SK-N-SH treated with all-trans-retinoic acid at 6 μM for 48 hours (cell line): ENCODE measurements at regions not wholly inside any gene's neighbourhood (a gene's known extent, or its start where the extent isn't known, plus 50 kb on each side); places are given as distances from the start of the nearest gene placed in this dataset.

Experiments used
- BACH2 ChIP-seq: fragments of 250-450 bp; sonication (Bioruptor Pico); IDR thresholded peaks from 2 replicates; pipeline ENCODE4 v1.9.0; 2021; ENCODE audit warnings: mild to moderate bottlenecking, borderline replicate concordance
- TCF4 ChIP-seq: fragments of 250-450 bp; sonication (Bioruptor Pico); IDR thresholded peaks from 2 replicates; pipeline ENCODE4 v1.8.0; 2021; ENCODE audit warnings: mild to moderate bottlenecking, moderate library complexity, borderline replicate concordance
- ZNF70 ChIP-seq: fragments of 450-650 bp; formaldehyde crosslinking; IDR thresholded peaks from 2 replicates; pipeline ENCODE4 v1.5.0; 2020; ENCODE audit warnings: mild to moderate bottlenecking, moderate library complexity
- TF ChIP-seq, protein P1 (sequence below): fragments of 250-450 bp; sonication (Bioruptor Pico); IDR thresholded peaks from 2 replicates; pipeline ENCODE4 v1.5.1; 2020; ENCODE audit warnings: low read depth, mild to moderate bottlenecking, moderate library complexity

DNA sequence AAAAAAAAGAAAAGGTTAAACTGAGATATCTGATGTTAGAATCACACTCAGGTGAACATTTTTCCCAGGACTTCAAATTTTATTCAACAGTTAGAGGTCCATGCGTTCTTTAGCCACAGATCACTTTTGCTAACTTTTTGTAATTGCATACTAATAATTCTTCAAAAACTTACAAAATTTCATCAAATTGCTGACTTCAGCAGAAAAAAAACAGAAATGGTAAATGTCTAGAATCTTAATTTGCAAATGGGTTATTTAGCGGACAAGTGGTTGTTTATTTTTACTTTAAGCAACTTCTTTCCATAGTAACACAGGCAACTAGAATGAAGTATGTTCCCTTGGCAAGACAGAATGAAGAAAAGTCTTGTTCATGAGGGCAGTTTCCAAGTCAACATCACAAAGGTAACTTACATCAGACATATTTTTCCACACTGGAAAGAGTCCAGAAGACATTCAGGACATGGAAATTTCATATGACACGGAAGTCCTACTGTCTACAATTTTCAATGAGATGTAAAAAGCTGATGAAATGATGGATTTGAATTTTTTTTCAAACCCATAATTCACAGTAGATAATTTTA lies 62.5 kb upstream of the SOX5 start:
- TF ChIP-seq TCF4 (CRISPR knock-in tag), result no peak
- no peak for TF ChIP-seq ZNF70 (CRISPR knock-in tag)
- TF ChIP-seq, protein P1, sequence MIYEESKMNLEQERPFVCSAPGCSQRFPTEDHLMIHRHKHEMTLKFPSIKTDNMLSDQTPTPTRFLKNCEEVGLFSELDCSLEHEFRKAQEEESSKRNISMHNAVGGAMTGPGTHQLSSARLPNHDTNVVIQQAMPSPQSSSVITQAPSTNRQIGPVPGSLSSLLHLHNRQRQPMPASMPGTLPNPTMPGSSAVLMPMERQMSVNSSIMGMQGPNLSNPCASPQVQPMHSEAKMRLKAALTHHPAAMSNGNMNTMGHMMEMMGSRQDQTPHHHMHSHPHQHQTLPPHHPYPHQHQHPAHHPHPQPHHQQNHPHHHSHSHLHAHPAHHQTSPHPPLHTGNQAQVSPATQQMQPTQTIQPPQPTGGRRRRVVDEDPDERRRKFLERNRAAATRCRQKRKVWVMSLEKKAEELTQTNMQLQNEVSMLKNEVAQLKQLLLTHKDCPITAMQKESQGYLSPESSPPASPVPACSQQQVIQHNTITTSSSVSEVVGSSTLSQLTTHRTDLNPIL (CRISPR knock-in tag), result no peak
- TF ChIP-seq BACH2 (CRISPR knock-in tag), result no peak
